ENCODE measurements at regions not wholly inside any gene's neighbourhood (a gene's known extent, or its start where the extent isn't known, plus 50 kb on each side); places are given as distances from the start of the nearest gene placed in this dataset.

DNA sequence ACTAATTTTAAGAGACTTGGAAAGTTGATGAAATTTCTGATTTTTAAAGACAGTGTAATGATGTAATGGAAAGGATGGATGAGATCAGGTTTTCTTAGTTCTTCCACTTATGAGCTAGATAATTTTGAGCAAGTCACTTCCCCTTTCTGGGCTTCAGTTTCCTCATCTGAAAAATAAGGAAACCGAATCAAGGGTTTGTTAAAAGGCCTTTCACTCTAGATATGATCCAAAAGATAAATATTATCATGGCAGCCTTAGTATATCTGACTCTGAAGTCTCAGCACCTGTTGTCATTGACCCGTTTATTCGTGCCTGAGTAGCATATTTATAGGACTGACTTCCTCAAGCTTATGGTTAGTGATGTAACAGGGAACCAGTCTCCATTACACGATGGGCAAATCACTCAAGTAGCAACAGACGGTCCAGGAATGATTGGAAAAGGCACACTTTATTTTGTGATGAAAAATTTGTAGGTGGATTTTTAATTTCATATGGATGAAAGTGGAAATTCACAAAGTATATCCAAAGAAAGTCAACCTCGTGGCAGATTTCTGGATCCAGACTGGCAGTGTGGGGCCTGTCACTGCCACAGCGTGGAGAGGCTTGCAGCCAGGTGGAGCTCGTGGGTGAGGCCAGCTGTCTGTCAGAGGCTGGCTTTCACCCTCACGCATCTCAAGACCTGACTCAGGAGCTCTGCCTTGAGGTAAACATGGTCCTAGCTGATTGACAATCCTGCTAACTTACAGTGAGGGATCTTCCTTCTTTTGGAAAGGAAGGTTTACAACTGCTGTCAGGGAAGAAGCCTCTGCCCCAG is 137.9 kb upstream of the CXCR4 start:
- DNase-seq: no peak

DNA sequence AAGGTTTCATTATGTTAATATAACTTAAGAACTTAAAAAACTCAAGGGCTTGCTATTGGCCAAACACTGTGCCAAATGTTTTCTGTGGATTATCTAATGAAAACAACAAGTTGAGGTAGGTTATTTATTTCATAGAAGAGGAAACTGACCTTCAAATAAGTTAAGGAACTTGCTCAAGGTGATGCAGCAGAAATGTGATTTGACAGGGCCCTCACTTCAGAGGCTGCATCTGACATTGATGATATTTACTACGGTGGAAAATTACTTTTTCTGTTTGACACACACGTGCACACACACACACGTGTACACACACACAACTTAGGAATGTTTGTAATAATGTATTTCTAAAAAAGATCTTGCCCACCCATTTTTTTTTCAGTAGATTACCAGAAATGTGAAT is 137.2 kb upstream of the CXCR4 start:
- DNase-seq: no peak

DNA sequence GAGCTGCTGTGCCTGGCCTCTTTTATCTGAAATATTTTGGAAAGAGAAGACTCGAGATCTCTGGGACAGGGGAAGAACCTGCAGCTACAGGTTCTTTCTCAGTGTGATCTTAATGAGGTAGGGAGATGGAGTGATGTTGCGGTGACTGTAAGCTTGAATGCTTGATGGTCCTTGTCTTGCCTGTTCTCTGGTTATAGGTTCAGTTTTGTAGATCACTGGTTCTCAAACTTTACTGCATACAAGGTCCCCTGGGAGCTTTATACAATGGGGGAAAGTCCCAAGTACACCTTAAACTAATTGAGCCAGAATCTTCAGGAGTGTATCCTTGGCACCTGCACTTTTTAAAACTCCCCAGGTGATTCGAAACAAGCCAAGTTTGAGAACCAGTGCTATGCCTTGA is 136.7 kb upstream of the CXCR4 start:
- no peak for DNase-seq

DNA sequence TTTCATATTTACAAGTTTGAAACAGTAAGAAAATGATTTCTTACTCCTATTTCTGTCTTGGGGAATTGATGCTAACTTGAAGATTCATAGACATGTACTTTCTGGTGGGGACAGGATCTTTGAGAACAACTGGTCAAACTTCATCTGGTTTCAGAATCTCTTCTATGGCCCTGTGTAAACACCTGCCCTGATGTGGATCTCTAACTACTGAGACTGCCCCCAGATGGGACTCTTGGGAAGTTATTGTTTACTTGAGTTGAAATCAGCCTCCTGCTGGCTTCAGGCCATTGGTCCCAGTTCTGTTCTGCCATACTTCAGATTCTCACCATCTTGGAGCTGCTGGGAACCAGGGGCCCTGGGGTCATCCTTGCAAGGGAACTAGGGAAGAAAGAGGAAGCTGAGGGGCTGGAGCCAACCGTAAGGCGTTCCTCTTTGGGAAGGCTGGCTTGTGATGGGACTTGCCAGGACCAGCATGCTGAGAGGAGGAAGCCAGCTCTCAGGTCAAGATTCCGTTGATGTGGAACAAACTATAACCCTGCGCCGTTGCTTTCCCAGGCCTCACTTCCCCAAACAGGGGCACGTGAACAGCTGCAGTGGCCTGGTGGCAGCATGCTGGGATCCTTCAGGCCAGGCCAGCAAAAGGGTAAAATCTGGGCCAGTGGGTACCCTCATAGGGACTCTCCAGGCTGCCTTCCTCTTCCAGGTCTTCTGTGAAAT is 135.5 kb upstream of the CXCR4 start:
- DNase-seq: no peak

DNA sequence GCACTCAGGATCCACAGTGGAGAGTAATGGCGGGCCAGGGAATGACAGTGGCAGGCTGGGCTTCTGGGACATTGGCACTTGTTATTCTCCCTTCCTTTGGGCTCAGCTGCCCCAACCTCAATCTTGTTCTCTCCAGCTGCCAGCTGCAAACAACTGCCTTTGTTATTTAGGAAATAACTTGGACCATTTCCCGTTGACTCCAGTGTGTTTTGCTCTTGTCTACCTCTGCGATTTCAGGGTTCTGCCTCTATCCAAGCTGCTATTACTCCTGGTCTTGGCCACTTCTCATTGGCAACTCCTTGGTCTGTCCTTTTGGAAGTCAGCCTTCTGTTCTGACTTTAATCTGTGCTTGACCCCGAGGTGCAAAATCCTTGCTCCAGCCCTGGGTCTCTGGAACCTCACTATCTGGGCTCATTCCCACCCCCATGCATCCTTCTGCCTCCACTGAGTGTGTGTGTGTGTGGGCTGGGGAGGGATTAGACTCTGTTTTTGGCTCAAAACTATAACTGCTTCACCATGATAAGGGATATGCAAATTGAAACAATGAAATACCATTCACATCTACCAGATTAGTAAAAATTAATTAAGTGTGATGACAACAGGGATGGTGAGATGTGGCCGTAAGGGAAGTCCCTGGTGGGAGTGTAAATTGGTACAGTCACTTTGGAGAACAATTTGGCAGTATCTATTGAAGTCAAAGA is 134.1 kb upstream of the CXCR4 start:
- DNase-seq: no peak

- no peak for DNase-seq
Observed at GRCh38 chr2:136251197-136251884, 133.4 kb upstream of the CXCR4 start.

DNA sequence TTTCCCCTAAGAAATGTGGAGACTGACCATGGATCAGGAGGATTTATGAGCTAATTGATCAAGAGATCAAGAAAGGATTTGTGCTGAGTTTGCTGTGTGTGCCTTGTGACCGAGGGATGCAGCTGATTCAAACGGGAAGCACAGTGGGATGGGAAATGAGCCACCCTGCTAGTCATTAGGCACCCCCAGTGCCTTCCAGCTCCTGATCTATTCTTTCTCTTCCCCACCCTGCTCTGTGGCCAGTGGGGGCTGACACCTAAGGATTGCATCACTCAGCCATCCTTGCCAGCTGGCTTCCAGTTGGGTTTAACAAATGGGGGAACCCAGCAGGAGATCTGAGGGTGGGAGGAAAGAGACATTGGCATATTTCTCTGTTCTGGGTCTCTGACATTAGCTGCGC is 132.2 kb upstream of the CXCR4 start:
- DNase-seq: no peak

DNA sequence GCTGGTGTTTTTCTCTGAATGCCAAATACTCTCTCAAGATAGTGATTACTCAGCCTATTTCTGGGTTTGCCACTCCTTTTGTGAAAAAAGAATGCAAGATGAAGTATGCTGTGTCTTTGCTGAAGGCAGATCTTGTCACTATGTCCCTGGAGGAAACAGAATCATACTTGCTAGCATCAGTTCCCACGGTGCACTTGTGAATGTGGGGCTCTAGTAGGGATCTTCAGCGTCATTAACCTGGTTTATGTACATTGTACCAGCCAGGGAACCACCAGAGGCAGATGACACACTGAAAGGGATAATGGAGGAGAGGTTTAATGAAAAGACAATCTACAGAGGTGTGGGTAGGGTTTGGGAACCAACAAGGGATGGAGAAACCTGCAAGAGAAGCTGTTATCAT is 131.0 kb upstream of the CXCR4 start:
- DNase-seq: no peak

DNA sequence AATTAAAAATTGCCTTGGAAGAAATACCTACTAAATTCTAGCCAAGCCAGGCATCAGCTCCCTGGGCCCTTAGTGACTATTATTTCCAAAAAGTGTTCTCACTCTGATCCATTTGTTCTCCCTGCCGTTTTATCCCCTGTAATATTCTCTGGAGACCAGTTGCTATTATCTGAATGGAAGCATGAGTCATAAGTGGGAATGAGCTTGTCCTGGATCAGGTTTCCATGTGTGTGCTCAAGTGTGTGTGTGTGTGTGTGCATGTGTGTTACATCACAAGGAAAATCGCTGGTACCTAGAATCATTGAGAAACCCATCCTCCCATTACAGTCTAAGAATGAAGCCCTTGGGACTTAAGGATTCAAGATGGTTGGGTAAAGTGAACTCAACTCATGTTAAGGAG is 130.3 kb upstream of the CXCR4 start:
- DNase-seq: no peak

DNA sequence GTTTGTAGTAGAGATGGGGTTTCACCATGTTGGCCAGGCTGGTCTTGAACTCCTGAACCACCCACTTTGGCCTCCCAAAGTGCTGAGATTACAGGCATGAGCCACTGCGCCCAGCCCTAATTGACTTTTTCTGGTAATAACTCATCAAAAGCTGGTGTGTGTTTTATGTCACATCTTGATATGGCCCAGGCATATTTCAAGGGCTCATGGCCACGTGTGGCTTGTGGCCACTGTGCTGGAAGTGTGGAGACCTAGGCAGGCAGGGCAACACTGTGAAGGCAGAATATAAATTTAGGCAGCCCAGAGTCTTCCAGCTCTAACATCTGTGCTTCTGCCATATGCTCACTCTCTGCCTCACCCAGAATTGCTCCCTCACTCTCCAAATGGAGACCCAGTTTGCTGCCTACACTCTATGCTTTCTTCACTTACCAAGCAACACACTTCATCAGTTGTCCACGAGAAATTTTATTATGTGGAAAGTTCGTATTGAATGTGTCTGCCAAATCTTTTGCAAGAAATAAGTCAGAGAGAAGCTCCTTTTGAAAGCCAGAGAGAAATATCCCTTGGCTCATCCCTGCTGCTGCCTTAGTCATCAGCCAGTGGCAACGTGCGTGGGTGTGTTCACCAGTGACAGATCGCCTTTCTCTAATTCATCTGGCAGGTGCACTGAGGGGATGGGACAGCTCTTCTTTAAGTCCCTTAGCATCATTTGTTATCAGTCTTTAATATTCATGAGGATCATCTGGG is 129.4 kb upstream of the CXCR4 start:
- peak; percentile 3 for DNase-seq

DNA sequence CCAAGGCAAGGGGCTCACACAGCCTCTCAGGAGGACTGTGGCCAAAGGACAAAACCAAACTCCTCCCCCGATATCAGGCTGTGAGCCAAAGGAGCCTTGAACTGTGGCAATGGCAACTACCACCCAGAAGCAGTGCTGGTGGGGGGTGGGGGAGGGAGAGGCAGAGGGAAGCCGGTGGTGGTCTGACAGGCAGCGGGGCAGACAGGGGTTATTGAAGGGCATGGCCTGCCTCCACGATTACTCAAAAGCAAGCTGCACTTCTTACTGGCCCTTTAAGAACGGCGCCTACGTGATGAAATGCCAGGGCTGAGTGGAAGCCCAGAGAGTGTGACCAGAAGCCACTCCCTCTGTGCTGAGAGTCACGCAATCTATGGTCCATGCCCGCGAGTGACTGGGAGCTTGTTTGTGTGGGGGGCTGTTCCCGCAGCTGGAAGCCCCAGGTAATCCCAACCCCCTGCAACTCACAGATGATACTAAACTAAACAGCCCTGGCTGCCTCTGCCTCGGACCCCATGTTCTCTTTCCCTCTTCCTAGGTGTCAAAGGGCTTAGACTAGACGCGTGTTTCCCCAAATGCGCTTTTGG is 128.2 kb upstream of the CXCR4 start:
- no peak for DNase-seq

DNA sequence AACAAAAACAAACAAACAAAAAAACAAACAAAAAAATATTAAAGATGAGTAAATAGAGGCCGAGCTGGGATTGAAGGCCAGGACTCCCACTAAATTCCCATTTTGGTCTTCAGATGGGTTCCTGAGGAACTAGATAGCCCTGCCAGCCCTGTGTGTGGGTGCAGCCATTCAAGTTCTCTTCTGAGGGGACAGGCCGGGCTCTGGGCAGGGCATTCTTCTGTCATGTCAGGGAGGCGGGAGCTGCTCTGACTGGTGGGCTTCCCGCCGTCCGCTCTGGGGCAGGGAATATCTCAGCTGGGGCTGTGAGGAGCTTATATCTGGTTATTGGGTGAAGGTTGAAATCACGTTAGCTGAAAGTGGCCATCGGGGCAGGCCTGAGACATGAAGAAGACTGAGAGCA is 127.3 kb upstream of the CXCR4 start:
- DNase-seq: no peak

DNA sequence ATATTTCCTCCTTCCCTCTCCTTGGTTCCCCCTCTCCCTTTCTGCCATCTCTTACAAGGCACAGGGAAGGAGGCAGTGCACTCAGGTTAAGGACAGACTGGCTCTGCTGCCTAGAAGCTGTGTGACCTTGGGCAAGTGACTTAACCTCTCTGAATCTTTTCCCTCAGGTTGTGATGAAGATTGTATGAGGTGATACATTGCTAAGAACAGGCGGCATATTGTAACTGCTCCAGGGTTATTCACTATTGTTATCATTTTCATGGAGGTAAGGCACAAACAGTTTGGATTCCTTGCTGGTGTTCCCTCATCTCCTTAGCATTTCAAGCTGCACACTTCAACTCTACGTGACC is 126.6 kb upstream of the CXCR4 start:
- no peak for DNase-seq

GRCh38 chr2:136243638-136244535 is 125.9 kb upstream of the CXCR4 start:
- DNase-seq: no peak

DNA sequence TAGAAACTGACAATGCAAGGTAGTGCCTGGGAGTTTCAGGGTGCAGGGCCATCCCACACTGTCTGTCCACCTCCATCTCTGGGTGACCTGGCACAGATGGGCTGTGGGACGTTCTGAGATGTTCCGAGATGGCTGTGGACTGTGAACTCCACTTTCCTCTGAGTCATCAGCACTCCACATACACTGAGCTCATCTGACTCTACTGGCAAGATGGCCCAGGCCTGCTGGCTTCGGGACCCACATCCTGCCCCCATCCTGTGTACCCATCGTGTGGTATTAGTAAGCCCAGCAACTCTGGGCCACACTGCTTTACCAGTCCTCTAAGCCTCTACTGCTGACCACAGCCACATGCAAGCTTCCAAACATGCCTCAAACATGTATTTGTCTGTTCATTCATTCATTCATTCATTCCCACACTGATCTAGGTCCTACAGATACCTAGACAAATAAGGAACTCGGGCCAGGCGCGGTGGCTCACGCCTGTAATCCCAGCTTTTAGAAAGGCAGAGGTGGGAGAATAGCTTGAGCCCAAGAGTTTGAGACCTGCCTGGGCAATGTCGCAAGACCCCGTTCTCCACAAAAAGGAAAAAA is 124.8 kb upstream of the CXCR4 start:
- no peak for DNase-seq

- no peak for DNase-seq
Observed at GRCh38 chr2:136242100-136242499, 124.2 kb upstream of the CXCR4 start.

DNA sequence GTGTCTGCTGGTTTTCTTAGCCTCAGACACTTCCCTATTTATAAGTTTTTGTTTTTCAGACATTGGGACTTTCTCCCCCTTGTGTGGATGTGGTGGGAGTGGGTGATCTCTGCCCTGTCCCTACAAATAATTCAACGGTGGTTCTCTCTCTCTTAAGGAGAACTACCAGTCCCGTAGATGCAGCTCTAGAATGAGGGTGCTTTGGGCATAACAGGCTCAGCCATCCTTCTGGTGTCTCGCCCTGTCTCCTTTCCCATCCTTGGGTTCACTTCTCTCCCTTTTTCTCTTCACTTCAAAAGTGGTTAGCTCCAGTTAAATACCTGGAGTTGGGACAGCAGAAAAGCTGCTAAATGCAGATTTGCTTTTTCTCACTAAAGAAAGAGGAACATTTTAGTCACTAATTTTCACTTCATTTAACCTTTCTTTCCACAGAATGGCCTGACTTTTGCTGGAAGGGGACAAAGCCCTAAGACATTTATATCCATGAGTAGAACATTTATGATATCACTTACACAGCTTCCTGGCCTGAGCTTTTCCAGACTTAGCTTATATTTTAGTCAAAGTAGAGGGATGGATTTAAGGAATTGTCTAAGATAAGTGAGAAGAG is 121.2 kb upstream of the CXCR4 start:
- no peak for DNase-seq

GRCh38 chr2:136238286-136239078 is 120.5 kb upstream of the CXCR4 start:
- DNase-seq: no peak

GRCh38 chr2:136236019-136236418 is 118.1 kb upstream of the CXCR4 start:
- no peak for DNase-seq

- no peak for DNase-seq
Observed at GRCh38 chr2:136235546-136235945, 117.6 kb upstream of the CXCR4 start.

Measured in NCI-H1694 (cell line).